H54 (cell line): ENCODE measurements at regions not wholly inside any gene's neighbourhood (a gene's known extent, or its start where the extent isn't known, plus 50 kb on each side); places are given as distances from the start of the nearest gene placed in this dataset.

Experiments
- DNase-seq: peaks from one replicate; pipeline ENCODE4 v3.0.0; 2011; ENCODE audit warnings: low spot score, mixed read lengths; ENCODE audit not compliant: insufficient read length
- FAIRE-seq: peaks from 3 replicates; lab custom pipeline; 2011; peaks lifted over from hg19 to GRCh38; lab: Jason Lieb, UNC
- POLR2A ChIP-seq: IDR thresholded peaks from 2 replicates; pipeline ENCODE4 v1.6.1; 2011; ENCODE audit warnings: low read depth, mild to moderate bottlenecking, low read length

GRCh38 chr20:17097603-17098002 lies 129.2 kb upstream of the PCSK2 start:
- FAIRE-seq: no peak
- TF ChIP-seq POLR2A: no peak
- no peak for DNase-seq

GRCh38 chr20:17100506-17100905 lies 126.3 kb upstream of the PCSK2 start:
- FAIRE-seq (no peak), DNase-seq (no peak)
- TF ChIP-seq POLR2A: no peak

- no peak for FAIRE-seq
- DNase-seq: no peak
- no peak for TF ChIP-seq POLR2A
Observed at GRCh38 chr20:17107127-17107526, 119.7 kb upstream of the PCSK2 start.

- DNase-seq (no peak), FAIRE-seq (no peak)
- no peak for TF ChIP-seq POLR2A
Observed at GRCh38 chr20:17108896-17109295, 117.9 kb upstream of the PCSK2 start.

- TF ChIP-seq POLR2A: no peak
- FAIRE-seq (no peak), DNase-seq (no peak)
Observed at GRCh38 chr20:17109307-17109706, 117.5 kb upstream of the PCSK2 start.

GRCh38 chr20:17128206-17128605 lies 98.6 kb upstream of the PCSK2 start:
- no peak for TF ChIP-seq POLR2A
- no peak for FAIRE-seq

GRCh38 chr20:17129089-17129488 lies 97.8 kb upstream of the PCSK2 start:
- no peak for FAIRE-seq
- no peak for DNase-seq
- no peak for TF ChIP-seq POLR2A

More at GRCh38 chr20:17128206-17128605, 98.6 kb upstream of the PCSK2 start:
- no peak for DNase-seq

GRCh38 chr20:17137692-17138091 lies 89.1 kb upstream of the PCSK2 start:
- no peak for TF ChIP-seq POLR2A
- FAIRE-seq (no peak), DNase-seq (no peak)

GRCh38 chr20:17138237-17138636 lies 88.6 kb upstream of the PCSK2 start:
- no peak for FAIRE-seq
- DNase-seq: no peak
- TF ChIP-seq POLR2A: no peak

GRCh38 chr20:17140894-17141293 lies 85.9 kb upstream of the PCSK2 start:
- no peak for FAIRE-seq
- no peak for TF ChIP-seq POLR2A
- DNase-seq: no peak

- DNase-seq: no peak
- FAIRE-seq: no peak
- TF ChIP-seq POLR2A: no peak
Observed at GRCh38 chr20:17141568-17141967, 85.3 kb upstream of the PCSK2 start.

GRCh38 chr20:17142666-17143065 lies 84.2 kb upstream of the PCSK2 start:
- no peak for TF ChIP-seq POLR2A
- DNase-seq: no peak
- no peak for FAIRE-seq

GRCh38 chr20:17150858-17151257 lies 76.0 kb upstream of the PCSK2 start:
- FAIRE-seq (no peak), DNase-seq (no peak)
- TF ChIP-seq POLR2A: no peak

GRCh38 chr20:17155401-17155800 lies 71.4 kb upstream of the PCSK2 start:
- FAIRE-seq: no peak
- TF ChIP-seq POLR2A: no peak
- DNase-seq: no peak

- DNase-seq (no peak), FAIRE-seq (no peak)
- TF ChIP-seq POLR2A: no peak
Observed at GRCh38 chr20:17158701-17159100, 68.1 kb upstream of the PCSK2 start.
